Left cardiac atrium (tissue), 4 donors: ENCODE measurements at regions not wholly inside any gene's neighbourhood (a gene's known extent, or its start where the extent isn't known, plus 50 kb on each side); places are given as distances from the start of the nearest gene placed in this dataset.

Experiments used
- ATAC-seq, 2 donors: fragments of 200-7000 bp; cut with Tn5 transposase; one replicate each; pipeline ENCODE4 v1.9.1; 2020; ENCODE audit warnings: mild to moderate bottlenecking in 2 of 2, moderate library complexity in 2 of 2
- DNase-seq: peaks from one replicate; pipeline ENCODE4 v3.0.0-alpha.2; 2020
- intact Hi-C, 2 donors: fragments of 100-400 bp; cut with DNase I; formaldehyde crosslinking; loops; one replicate each; pipeline versions ENCODE4 v1.14.1 to v1.15.1; 2022 to 2023
- donor health status: DM: no; HTN: yes; CAD: no.
- donor health status: DM: no; HTN: yes; CAD: no; lungs with severe emphysema.
- donor health status: DM: yes; HTN: yes; CAD: no.
- donor health status: Dilated cardiomyopathy.

DNA sequence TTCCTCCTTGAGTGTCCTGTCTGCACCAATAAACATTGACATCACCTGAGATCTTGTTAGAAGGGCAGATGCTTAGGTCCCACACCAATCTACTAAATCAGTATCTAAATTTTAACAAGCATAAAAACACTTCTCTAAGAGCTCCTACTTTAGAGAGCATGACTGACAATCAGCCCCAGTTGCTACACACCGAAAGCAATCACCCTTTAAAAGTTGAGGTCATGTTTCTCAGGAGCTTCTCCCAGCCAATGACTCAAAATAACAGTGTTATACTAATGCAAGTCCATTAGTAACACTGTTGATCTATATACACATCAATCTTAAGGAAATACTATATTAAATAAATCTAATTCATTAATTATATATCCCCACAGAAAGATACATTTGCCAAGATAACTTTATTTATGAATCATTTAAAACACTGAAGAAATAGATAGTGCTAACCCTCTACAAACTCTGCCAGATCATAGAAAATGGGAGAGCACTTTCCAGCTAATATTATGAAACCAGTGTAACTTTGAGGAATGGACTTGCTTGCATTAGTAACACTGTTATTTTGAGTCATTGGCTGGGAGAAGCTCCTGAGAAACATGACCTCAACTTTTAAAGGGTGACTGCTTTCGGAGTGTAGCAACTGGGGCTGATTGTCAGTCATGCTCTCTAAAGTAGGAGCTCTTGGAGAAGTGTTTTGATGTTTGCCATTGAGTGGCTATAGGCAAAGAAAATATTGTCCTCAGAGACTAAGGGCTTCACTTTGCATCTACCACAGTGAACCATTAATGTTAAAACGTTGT lies 109.8 kb upstream of the HDX start:
- intact Hi-C loops, result no loop called here
- ATAC-seq (no peak), DNase-seq (no peak)

- intact Hi-C loops, result no loop called here
- DNase-seq (no peak), ATAC-seq (no peak)
Observed at GRCh38 chrX:84634201-84634782, 132.0 kb upstream of the HDX start.

DNA sequence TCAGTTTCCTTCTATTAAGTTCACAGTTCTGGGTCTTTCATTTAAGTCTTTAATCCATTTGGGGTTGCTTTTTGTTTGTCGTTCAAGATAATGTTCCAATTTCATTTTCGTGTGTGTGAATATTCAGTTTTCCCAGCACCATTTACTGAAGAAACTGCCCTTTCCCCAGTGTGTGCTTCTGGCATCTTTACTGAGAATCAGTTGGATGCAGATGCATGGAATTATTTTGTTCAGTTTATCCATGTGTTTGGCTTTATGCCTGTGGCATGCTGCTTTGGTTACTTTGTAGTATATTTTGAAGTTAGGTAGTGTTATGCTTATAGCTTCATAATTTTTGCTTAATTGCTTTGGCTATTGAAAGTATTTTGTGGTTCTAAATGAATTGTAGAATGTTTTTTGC lies 163.8 kb upstream of the HDX start:
- ATAC-seq, result no peak
- no peak for DNase-seq
- intact Hi-C loops, result no loop called here

GRCh38 chrX:84690228-84690627 lies 188.0 kb upstream of the HDX start:
- ATAC-seq (no peak), DNase-seq (no peak)
- intact Hi-C loops, result no loop called here

DNA sequence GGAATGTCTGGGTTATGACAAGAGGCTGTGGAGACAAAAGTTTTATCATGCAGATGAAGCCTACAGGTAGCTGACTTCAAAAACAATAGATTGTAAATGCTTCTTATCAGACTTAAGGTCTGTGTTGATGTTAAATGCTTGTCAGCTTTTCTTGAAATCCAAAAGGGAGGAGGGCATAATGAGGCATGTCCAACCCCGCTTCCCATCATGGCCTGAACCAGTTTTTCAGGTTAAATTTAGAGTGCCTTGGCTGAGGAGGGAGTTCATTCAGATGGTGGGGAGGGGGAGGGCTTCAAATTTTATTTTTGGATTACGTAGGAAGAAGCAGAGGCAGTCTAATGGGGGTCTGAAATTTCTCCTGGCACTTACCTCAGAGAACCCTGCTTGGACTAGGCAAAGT lies 207.7 kb upstream of the HDX start:
- ATAC-seq, result no peak
- no peak for DNase-seq
- intact Hi-C loops, result no loop called here

- no peak for ATAC-seq
- intact Hi-C loops, result no loop called here
- no peak for DNase-seq
Observed at GRCh38 chrX:84710611-84711010, 208.4 kb upstream of the HDX start.

- ATAC-seq (no peak), DNase-seq (no peak)
- intact Hi-C loops, result no loop called here
Observed at GRCh38 chrX:84712621-84713020, 210.4 kb upstream of the HDX start.

DNA sequence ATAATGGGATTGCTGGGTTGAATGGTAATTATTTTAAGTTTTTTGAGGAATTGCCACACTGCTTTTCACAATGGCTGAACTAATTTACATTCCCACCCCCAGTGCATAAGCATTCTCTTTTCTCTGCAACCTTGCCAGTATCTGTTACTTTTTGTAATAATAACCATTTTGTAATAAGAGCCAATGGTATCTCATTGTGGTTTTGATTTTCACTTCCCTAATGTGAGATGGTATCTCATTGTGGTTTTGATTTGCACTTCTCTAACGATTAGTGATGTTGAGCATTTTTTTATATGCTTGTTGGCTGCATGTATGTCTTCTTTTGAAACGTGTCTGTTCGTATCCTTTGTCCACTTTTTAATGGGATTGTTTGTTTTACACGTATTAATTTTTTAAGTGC lies 213.1 kb upstream of the HDX start:
- DNase-seq (no peak), ATAC-seq (no peak)
- intact Hi-C loops, result no loop called here

GRCh38 chrX:84717343-84717742 lies 215.1 kb upstream of the HDX start:
- DNase-seq (no peak), ATAC-seq (no peak)
- intact Hi-C loops, result no loop called here

GRCh38 chrX:84721416-84721815 lies 219.2 kb upstream of the HDX start:
- ATAC-seq, result no peak
- intact Hi-C loops, result no loop called here
- no peak for DNase-seq

GRCh38 chrX:84724576-84724975 lies 222.3 kb upstream of the HDX start:
- ATAC-seq, result no peak
- intact Hi-C loops, result no loop called here
- DNase-seq, result no peak

GRCh38 chrX:84729408-84729807 lies 227.2 kb upstream of the HDX start:
- DNase-seq, result no peak
- no peak for ATAC-seq
- intact Hi-C loops, result loop anchor here in 1 of 2 donors (5.0 kb wide), 2 partner anchors 258 to 323 kb away; no protein-coding TSS in a partner anchor

DNA sequence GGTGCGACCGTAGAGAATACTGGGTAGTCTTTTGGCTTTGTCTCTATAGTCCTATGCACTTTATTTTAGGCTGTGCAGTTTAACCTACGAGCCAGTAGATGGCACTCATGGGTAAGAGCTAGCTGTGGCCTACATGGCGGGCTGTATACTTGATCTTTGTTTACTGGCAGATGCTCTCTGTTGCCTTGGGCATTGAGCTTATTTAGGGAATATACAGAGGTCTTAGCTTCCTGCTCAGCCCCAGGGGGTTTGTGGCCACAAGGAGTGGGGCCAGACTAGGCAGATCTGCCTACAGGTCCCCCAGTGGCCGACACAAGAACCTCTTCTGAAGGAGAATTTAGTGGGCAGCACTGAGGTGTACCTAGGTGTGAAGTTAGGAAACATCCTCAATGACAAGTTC lies 227.6 kb upstream of the HDX start:
- DNase-seq (no peak), ATAC-seq (peak; percentile 71 to 78)
- intact Hi-C loops, result loop anchor here in 1 of 2 donors (2.0 to 5.0 kb wide), 3 partner anchors 177 to 322 kb away; no protein-coding TSS in a partner anchor

- no peak for ATAC-seq
- DNase-seq, result no peak
- intact Hi-C loops, result no loop called here
Observed at GRCh38 chrX:84735025-84735424, 232.8 kb upstream of the HDX start.

DNA sequence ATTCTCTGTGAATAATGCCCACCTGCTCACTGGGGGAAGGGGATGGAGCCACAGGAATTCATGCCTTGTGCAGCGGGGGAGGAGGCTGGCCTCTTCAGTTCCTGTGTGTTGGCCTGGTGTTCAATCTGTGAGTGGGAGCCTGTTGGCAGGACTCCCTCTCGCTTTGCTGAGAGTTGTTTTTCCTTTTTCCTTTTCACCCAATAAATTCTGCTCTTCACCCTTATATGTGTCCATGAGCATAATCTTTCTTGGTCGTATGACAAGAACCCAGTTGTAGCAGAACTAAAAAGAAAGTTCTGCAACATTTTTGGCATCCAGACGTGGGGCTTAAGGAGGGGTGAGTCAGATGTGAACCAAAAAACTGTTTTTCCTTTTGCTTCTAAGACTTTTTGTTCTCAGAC lies 235.2 kb upstream of the HDX start:
- DNase-seq (no peak), ATAC-seq (peak; percentile 56 to 82)
- intact Hi-C loops, result no loop called here

- intact Hi-C loops, result no loop called here
- ATAC-seq, result no peak
- no peak for DNase-seq
Observed at GRCh38 chrX:84747516-84747915, 245.3 kb upstream of the HDX start.

GRCh38 chrX:84748965-84749656 lies 246.9 kb upstream of the HDX start:
- intact Hi-C loops, result no loop called here
- no peak for DNase-seq
- ATAC-seq, result no peak

GRCh38 chrX:84760560-84760959 lies 243.1 kb upstream of the APOOL start:
- intact Hi-C loops, result no loop called here
- peak; percentile 45 to 76 for ATAC-seq
- DNase-seq, result no peak

- DNase-seq (no peak), ATAC-seq (no peak)
- intact Hi-C loops, result no loop called here
Observed at GRCh38 chrX:84796321-84796720, 207.4 kb upstream of the APOOL start.

GRCh38 chrX:84830836-84831235 lies 172.8 kb upstream of the APOOL start:
- DNase-seq (no peak), ATAC-seq (no peak)
- intact Hi-C loops, result no loop called here
